C4-2B (cell line): ENCODE measurements at regions not wholly inside any gene's neighbourhood (a gene's known extent, or its start where the extent isn't known, plus 50 kb on each side); places are given as distances from the start of the nearest gene placed in this dataset.

ENCODE experiments used
- ZFX ChIP-seq: fragments of 450-650 bp; IDR thresholded peaks from 2 replicates; pipeline ENCODE4 v1.6.1; 2017
- TF ChIP-seq, protein P1 (sequence below): fragments of 450-650 bp; conservative IDR thresholded peaks from 2 replicates; pipeline ENCODE4 v1.5.1; 2017; ENCODE audit warnings: mild to moderate bottlenecking

DNA sequence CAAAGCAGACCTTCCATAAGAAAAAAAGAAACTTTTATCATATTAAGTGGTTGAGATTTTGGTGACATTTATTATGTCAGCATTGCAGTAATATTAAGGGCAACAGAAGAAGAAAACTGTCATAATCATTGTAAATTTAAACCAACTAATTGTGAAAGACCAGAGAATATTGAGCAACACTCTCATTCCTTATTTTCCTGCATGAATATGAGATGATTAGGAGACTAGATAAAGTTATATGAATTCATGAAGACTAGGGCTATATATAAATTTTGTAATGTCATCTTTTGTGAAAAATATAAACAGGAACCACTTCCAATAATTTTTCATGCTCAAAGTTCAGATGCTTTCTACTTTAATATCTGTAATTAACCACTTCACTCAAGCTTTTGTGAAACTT is 974.5 kb upstream of the CDH10 start:
- no peak for TF ChIP-seq ZFX
- TF ChIP-seq, protein P1, sequence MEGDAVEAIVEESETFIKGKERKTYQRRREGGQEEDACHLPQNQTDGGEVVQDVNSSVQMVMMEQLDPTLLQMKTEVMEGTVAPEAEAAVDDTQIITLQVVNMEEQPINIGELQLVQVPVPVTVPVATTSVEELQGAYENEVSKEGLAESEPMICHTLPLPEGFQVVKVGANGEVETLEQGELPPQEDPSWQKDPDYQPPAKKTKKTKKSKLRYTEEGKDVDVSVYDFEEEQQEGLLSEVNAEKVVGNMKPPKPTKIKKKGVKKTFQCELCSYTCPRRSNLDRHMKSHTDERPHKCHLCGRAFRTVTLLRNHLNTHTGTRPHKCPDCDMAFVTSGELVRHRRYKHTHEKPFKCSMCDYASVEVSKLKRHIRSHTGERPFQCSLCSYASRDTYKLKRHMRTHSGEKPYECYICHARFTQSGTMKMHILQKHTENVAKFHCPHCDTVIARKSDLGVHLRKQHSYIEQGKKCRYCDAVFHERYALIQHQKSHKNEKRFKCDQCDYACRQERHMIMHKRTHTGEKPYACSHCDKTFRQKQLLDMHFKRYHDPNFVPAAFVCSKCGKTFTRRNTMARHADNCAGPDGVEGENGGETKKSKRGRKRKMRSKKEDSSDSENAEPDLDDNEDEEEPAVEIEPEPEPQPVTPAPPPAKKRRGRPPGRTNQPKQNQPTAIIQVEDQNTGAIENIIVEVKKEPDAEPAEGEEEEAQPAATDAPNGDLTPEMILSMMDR: no peak
